ENCODE measurements at regions not wholly inside any gene's neighbourhood (a gene's known extent, or its start where the extent isn't known, plus 50 kb on each side); places are given as distances from the start of the nearest gene placed in this dataset.
A peak's percentile ranks its signal among the peaks of the same experiment; 100 is the strongest.
"Not testable (repeated sequence)": the region's sequence is repeated elsewhere in the genome, so short reads cannot be mapped to it uniquely, and the experiment has no call there.

- Histone ChIP-seq H3K4me3 (no peak overlapping the region), H3K36me3 (ENCODE audit: low read depth, missing control alignments) (no peaks in the 10 kb centered on the region), H3K4me1 (no peaks in the 10 kb centered on the region), H3K9me3 (no peaks in the 10 kb centered on the region), H3K27me3 (no peaks in the 10 kb centered on the region), H3K27ac (no peak overlapping the region)
- intact Hi-C loops (cut with DNase I; ENCODE audit: low total_unique reads), result no loop called here
- WGBS, 2 donors, result 66 to 76% methylated on average over 5 of the region's 5 CpGs
- no peak for TF ChIP-seq POLR2A (IDR thresholded peaks at IDR 0.05)
- TF ChIP-seq, protein P1, sequence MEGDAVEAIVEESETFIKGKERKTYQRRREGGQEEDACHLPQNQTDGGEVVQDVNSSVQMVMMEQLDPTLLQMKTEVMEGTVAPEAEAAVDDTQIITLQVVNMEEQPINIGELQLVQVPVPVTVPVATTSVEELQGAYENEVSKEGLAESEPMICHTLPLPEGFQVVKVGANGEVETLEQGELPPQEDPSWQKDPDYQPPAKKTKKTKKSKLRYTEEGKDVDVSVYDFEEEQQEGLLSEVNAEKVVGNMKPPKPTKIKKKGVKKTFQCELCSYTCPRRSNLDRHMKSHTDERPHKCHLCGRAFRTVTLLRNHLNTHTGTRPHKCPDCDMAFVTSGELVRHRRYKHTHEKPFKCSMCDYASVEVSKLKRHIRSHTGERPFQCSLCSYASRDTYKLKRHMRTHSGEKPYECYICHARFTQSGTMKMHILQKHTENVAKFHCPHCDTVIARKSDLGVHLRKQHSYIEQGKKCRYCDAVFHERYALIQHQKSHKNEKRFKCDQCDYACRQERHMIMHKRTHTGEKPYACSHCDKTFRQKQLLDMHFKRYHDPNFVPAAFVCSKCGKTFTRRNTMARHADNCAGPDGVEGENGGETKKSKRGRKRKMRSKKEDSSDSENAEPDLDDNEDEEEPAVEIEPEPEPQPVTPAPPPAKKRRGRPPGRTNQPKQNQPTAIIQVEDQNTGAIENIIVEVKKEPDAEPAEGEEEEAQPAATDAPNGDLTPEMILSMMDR (IDR thresholded peaks at IDR 0.05), result no peak
- DNase-seq, result no peak
Measured at GRCh38 chr16:17557949-17558348, 87.2 kb upstream of the XYLT1 start.

DNA sequence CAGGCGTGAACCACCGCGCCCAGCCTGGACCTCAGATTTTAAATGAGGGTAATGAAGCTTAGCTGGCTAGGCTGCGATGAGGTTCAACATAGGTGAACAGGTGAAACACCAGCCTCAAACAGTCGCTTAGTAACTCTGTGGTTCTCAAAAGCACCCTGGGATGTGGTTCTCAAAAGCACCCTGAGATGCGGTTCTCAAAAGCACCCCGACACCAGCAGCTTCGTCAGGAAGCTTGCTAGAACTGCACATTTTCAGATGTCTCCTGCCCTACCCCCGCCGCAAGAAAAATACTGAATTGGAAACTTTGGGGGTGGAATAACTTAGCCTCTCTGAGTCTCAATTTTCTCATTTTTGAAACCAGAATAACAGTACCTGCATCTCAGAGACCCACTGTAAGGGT is 86.7 kb upstream of the XYLT1 start:
- Histone ChIP-seq H3K27me3 (no peaks in the 10 kb centered on the region), H3K4me3 (no peak overlapping the region), H3K36me3 (ENCODE audit: low read depth, missing control alignments) (no peaks in the 10 kb centered on the region), H3K4me1 (no peaks in the 10 kb centered on the region), H3K27ac (no peak overlapping the region), H3K9me3 (no peaks in the 10 kb centered on the region)
- intact Hi-C loops (cut with DNase I; ENCODE audit: low total_unique reads), result no loop called here
- WGBS, 2 donors, result 93 to 94% methylated on average over 10 of the region's 10 CpGs
- no peak for TF ChIP-seq POLR2A (IDR thresholded peaks at IDR 0.05)
- TF ChIP-seq, protein P1 (IDR thresholded peaks at IDR 0.05), result no peak
- no peak for DNase-seq

- Histone ChIP-seq H3K4me3 (no peak overlapping the region), H3K9me3 (no peaks in the 10 kb centered on the region), H3K27ac (no peak overlapping the region), H3K4me1 (no peaks in the 10 kb centered on the region), H3K27me3 (no peaks in the 10 kb centered on the region), H3K36me3 (ENCODE audit: low read depth, missing control alignments) (no peaks in the 10 kb centered on the region)
- TF ChIP-seq, protein P1 (IDR thresholded peaks at IDR 0.05), result peak in 1 of 3 experiments; percentile 51
- no peak for TF ChIP-seq POLR2A (IDR thresholded peaks at IDR 0.05)
- intact Hi-C loops (cut with DNase I; ENCODE audit: low total_unique reads), result no loop called here
- WGBS, 2 donors, result 32 to 44% methylated on average over 7 of the region's 7 CpGs
- DNase-seq, result no peak
Measured at GRCh38 chr16:17556276-17557052, 85.7 kb upstream of the XYLT1 start.

GRCh38 chr16:17555176-17555575 is 84.4 kb upstream of the XYLT1 start:
- Histone ChIP-seq H3K9me3 (no peaks in the 10 kb centered on the region), H3K4me1 (no peaks in the 10 kb centered on the region), H3K4me3 (no peak overlapping the region), H3K36me3 (ENCODE audit: low read depth, missing control alignments) (no peaks in the 10 kb centered on the region), H3K27me3 (no peaks in the 10 kb centered on the region), H3K27ac (no peak overlapping the region)
- TF ChIP-seq POLR2A (IDR thresholded peaks at IDR 0.05), result no peak
- TF ChIP-seq, protein P1 (IDR thresholded peaks at IDR 0.05), result no peak
- no peak for DNase-seq
- intact Hi-C loops (cut with DNase I; ENCODE audit: low total_unique reads), result no loop called here
- WGBS, 2 donors, result 68 to 81% methylated on average over 4 to 5 of the region's 5 CpGs

- H3K4me1 ChIP-seq, result no peaks in the 10 kb centered on the region
- H3K9me3 ChIP-seq, result no peaks in the 10 kb centered on the region
- no peaks in the 10 kb centered on the region for H3K27me3 ChIP-seq
- intact Hi-C loops (cut with DNase I; ENCODE audit: low total_unique reads), result no loop called here
- no peak for DNase-seq
- no peaks in the 10 kb centered on the region for H3K36me3 ChIP-seq (ENCODE audit: low read depth, missing control alignments)
- 88 to 91% methylated on average over 5 of the region's 5 CpGs for WGBS, 2 donors
- H3K4me3 ChIP-seq, result no peak overlapping the region
- H3K27ac ChIP-seq, result no peak overlapping the region
- TF ChIP-seq, protein P1 (IDR thresholded peaks at IDR 0.05), result no peak
- TF ChIP-seq POLR2A (IDR thresholded peaks at IDR 0.05), result no peak
Measured at GRCh38 chr16:17552351-17552750, 81.6 kb upstream of the XYLT1 start.

DNA sequence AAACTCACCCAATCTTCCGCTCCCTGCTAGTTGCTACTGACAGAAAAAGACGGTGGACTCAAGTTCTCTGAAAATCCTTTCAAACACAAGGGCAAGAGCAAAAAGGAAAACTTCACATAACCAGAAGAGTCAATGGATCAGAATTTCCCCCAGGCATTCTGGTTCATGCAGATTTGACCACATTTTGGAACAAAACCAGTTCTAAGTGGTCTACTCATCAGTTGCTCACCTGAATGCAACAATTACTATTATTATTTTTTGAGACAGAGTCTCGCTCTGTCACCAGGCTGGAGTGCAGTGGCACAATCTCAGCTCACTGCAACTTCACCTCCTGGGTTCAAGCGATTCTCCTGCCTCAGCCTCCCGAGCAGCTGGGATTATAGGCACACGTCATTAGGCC is 80.9 kb upstream of the XYLT1 start:
- H3K36me3 ChIP-seq (ENCODE audit: low read depth, missing control alignments); DNase-seq; H3K9me3 ChIP-seq; H3K27ac ChIP-seq; H3K4me3 ChIP-seq; intact Hi-C loops (cut with DNase I; ENCODE audit: low total_unique reads); H3K27me3 ChIP-seq; H3K4me1 ChIP-seq: not testable (repeated sequence)
- whole genome bisulfite sequencing, 2 donors, result 92% methylated on average over 6 of the region's 6 CpGs
